Hepatocyte (in vitro differentiated cells): ENCODE measurements at regions not wholly inside any gene's neighbourhood (a gene's known extent, or its start where the extent isn't known, plus 50 kb on each side); places are given as distances from the start of the nearest gene placed in this dataset.

Experiments used
- DNase-seq: peaks from one replicate; pipeline ENCODE4 v3.0.0-alpha.2; 2016; ENCODE audit warnings: low spot score
- H2AFZ ChIP-seq: fragments of 200-600 bp; sonication (generic); 2 replicates; pipeline ENCODE4 v1.6.0; 2016; ENCODE audit warnings: antibody characterized with exemption, mild to moderate bottlenecking
- H3K27ac ChIP-seq: fragments of 200-600 bp; sonication (generic); 2 replicates; pipeline ENCODE4 v1.5.1; 2016; ENCODE audit warnings: mild to moderate bottlenecking
- H3K27me3 ChIP-seq: fragments of 200-600 bp; sonication (generic); 2 replicates; pipeline ENCODE4 v1.6.1; 2016
- H3K36me3 ChIP-seq: fragments of 200-600 bp; sonication (generic); replicated peaks from 2 replicates; pipeline ENCODE4 v1.5.1; 2016; ENCODE audit warnings: low read depth; ENCODE audit not compliant: insufficient read depth
- H3K4me1 ChIP-seq: fragments of 200-600 bp; sonication (generic); 2 replicates; pipeline ENCODE4 v1.5.1; 2016; ENCODE audit warnings: mild to moderate bottlenecking, moderate library complexity; ENCODE audit not compliant: insufficient read depth
- H3K4me2 ChIP-seq: fragments of 200-600 bp; sonication (generic); 2 replicates; pipeline ENCODE4 v1.6.0; 2016
- H3K4me3 ChIP-seq: fragments of 200-600 bp; sonication (generic); 2 replicates; pipeline ENCODE4 v1.5.1; 2016; ENCODE audit warnings: mild to moderate bottlenecking
- H3K79me2 ChIP-seq: fragments of 200-600 bp; sonication (generic); 2 replicates; pipeline ENCODE4 v1.6.0; 2017; ENCODE audit warnings: mild to moderate bottlenecking
- H3K9me2 ChIP-seq: fragments of 200-600 bp; sonication (generic); replicated peaks from 2 replicates; pipeline ENCODE4 v1.6.0; 2017; ENCODE audit warnings: mild to moderate bottlenecking; ENCODE audit not compliant: insufficient read depth
- H3K9me3 ChIP-seq: fragments of 200-600 bp; sonication (generic); 2 replicates; pipeline ENCODE4 v1.5.1; 2016; ENCODE audit warnings: low read depth, mild to moderate bottlenecking
- H4K20me1 ChIP-seq: fragments of 200-600 bp; sonication (generic); 2 replicates; pipeline ENCODE4 v1.6.0; 2016; ENCODE audit warnings: mild to moderate bottlenecking; ENCODE audit not compliant: insufficient read depth, poor library complexity, severe bottlenecking
- CTCF ChIP-seq: fragments of 200-600 bp; sonication (generic); IDR thresholded peaks from 2 replicates; pipeline ENCODE4 v1.5.1; 2016; ENCODE audit warnings: antibody characterized with exemption, mild to moderate bottlenecking; ENCODE audit not compliant: poor library complexity
- EZH2 ChIP-seq: fragments of 200-600 bp; sonication (generic); IDR thresholded peaks from 2 replicates; pipeline ENCODE4 v1.6.1; 2016; ENCODE audit warnings: antibody characterized with exemption, mild to moderate bottlenecking, borderline replicate concordance
- EZH2phosphoT487 ChIP-seq: fragments of 200-600 bp; sonication (generic); IDR thresholded peaks from one replicate; pipeline ENCODE4 v1.6.1; 2018; ENCODE audit warnings: antibody characterized with exemption, mild to moderate bottlenecking, low read depth, moderate library complexity; ENCODE audit not compliant: unreplicated experiment, severe bottlenecking
- WGBS: methylation state at CpG from one replicate; pipeline ENCODE4 v1.1.6; 2016; ENCODE audit warnings: low lambda C conversion rate; ENCODE audit errors: missing lambda C conversion rate; 5-methylcytosine and 5-hydroxymethylcytosine counted together

- H2AFZ ChIP-seq: no peak overlapping the region
- no peak overlapping the region for H3K27ac ChIP-seq
- H3K27me3 ChIP-seq: no peaks in the 10 kb centered on the region
- H4K20me1 ChIP-seq: no peaks in the 10 kb centered on the region
- WGBS: 94% methylated on average over 2 of the region's 2 CpGs
- H3K4me3 ChIP-seq: no peak overlapping the region
- no peaks in the 10 kb centered on the region for H3K36me3 ChIP-seq
- no peak overlapping the region for H3K4me2 ChIP-seq
- no peaks in the 10 kb centered on the region for H3K9me3 ChIP-seq
- DNase-seq: no peak
- TF ChIP-seq EZH2phosphoT487 (no peak), EZH2 (no peak), CTCF (no peak)
- no peaks in the 10 kb centered on the region for H3K79me2 ChIP-seq
- H3K9me2 ChIP-seq: no peaks in the 10 kb centered on the region
- H3K4me1 ChIP-seq: no peaks in the 10 kb centered on the region
Observed at GRCh38 chr2:58515827-58516573, 274.9 kb upstream of the FANCL start.

GRCh38 chr2:58514252-58514651 is 273.1 kb upstream of the FANCL start:
- Histone ChIP-seq H3K79me2 (no peaks in the 10 kb centered on the region), H3K9me2 (no peaks in the 10 kb centered on the region), H3K4me1 (no peaks in the 10 kb centered on the region), H4K20me1 (no peaks in the 10 kb centered on the region), H3K4me3 (no peak overlapping the region), H3K4me2 (no peak overlapping the region), H3K27me3 (no peaks in the 10 kb centered on the region), H3K36me3 (no peaks in the 10 kb centered on the region), H3K9me3 (no peaks in the 10 kb centered on the region), H3K27ac (no peak overlapping the region), H2AFZ (no peak overlapping the region)
- no peak for TF ChIP-seq EZH2
- TF ChIP-seq EZH2phosphoT487: no peak
- TF ChIP-seq CTCF: no peak
- DNase-seq: no peak

GRCh38 chr2:58512878-58513277 is 271.8 kb upstream of the FANCL start:
- DNase-seq: no peak
- Histone ChIP-seq H3K79me2 (no peaks in the 10 kb centered on the region), H3K4me3 (no peak overlapping the region), H3K9me2 (no peaks in the 10 kb centered on the region), H3K4me2 (no peak overlapping the region), H2AFZ (no peak overlapping the region), H3K27ac (no peak overlapping the region), H3K36me3 (no peaks in the 10 kb centered on the region), H3K27me3 (no peaks in the 10 kb centered on the region), H4K20me1 (no peaks in the 10 kb centered on the region), H3K9me3 (no peaks in the 10 kb centered on the region), H3K4me1 (no peaks in the 10 kb centered on the region)
- 90% methylated on average over 1 of the region's 1 CpG for WGBS
- TF ChIP-seq EZH2 (no peak), EZH2phosphoT487 (no peak), CTCF (no peak)

GRCh38 chr2:58508006-58508405 is 266.9 kb upstream of the FANCL start:
- no peaks in the 10 kb centered on the region for H3K9me2 ChIP-seq
- no peak for DNase-seq
- H3K79me2 ChIP-seq: no peaks in the 10 kb centered on the region
- no peak overlapping the region for H3K27ac ChIP-seq
- H3K4me2 ChIP-seq: no peak overlapping the region
- H2AFZ ChIP-seq: no peak overlapping the region
- H3K36me3 ChIP-seq: no peaks in the 10 kb centered on the region
- no peaks in the 10 kb centered on the region for H3K9me3 ChIP-seq
- H3K4me3 ChIP-seq: no peak overlapping the region
- WGBS: 79% methylated on average over 4 of the region's 4 CpGs
- no peaks in the 10 kb centered on the region for H3K27me3 ChIP-seq
- no peaks in the 10 kb centered on the region for H3K4me1 ChIP-seq
- TF ChIP-seq EZH2phosphoT487 (no peak), CTCF (no peak), EZH2 (no peak)
- H4K20me1 ChIP-seq: no peaks in the 10 kb centered on the region
